Stimulated activated CD4-positive, alpha-beta T cell treated with anti-CD3 and anti-CD28 coated beads, Interleukin-4, amount 100 ng/mL, for 1 hour (primary cell): ENCODE measurements at regions not wholly inside any gene's neighbourhood (a gene's known extent, or its start where the extent isn't known, plus 50 kb on each side); places are given as distances from the start of the nearest gene placed in this dataset.
"Not testable (repeated sequence)": the region's sequence is repeated elsewhere in the genome, so short reads cannot be mapped to it uniquely, and the experiment has no call there.

Source experiments
- DNase-seq: peaks from one replicate; pipeline ENCODE4 v3.0.0-alpha.2; 2020

DNA sequence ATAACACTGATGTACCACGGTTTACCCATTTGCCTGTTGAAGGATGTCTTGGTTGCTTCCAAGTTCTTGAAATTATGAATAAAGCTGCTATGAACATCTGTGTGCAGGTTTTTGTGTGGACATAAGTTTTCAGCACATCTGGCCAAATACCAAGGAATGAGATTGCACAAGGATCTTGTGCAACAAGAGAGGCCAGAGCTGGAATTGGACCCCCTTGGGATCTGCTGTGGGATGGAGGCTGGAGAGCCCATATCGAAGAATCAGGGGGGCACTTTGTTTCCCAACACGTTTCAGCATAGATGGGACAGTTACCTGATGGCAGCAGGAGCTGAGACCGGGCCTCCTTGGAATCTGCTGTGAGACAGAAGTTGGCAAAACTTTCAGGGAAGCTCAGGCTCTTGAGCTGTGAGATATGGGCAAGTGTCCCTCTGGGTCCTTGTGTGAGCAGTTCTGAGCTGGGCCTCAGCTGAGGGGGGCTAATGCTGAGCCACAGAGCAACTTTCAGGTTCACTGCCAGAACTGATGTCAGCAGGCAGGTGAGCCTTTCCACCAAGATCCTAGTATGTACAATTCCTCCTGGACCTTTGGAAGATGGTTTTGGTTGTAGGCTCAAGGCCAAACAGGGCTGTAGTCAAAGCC is 115.2 kb upstream of the RAB18 start:
- DNase-seq: no peak

DNA sequence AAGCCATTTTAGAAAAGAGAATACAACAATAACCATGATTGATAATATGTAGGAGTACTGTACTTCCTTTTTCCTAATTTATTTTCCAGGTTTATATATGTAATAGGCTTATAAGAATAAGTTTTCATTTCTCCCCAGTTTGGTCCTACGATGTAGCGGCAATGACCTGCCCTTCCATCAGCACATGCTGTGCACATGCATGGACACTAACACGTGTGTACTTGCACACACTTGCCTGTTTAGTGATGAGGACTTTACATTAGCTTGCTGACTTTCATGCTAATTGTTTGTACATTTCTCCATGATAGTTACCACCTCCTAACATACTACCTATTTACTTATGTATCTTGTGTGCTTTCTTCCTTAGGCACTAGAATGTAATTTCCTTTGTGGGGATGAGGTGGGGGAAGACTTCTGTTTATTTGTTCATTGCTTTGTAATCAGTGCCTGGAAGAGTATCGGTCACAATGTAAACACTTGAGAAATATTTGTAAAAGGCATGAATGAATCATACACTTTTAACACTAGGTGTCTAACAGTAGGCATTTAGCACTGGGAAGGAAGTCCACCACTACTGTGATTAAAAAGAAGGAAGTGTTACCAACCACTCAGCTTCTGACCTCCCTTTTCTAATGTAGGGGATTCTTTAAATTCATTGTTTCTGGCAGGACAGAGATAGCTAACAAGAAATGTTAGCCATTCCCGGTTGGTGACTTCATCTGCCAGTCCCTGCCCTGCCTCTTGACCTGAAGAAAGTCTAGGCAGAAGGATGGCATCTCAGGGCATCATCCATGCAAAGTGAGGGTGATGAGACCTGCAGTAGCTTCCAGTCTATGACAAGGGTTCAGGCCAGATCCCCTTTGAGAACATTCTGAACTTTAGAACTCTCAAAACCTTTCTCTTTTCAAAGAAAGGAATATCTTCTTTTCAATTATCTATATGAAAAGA is 120.2 kb upstream of the RAB18 start:
- DNase-seq: no peak

DNA sequence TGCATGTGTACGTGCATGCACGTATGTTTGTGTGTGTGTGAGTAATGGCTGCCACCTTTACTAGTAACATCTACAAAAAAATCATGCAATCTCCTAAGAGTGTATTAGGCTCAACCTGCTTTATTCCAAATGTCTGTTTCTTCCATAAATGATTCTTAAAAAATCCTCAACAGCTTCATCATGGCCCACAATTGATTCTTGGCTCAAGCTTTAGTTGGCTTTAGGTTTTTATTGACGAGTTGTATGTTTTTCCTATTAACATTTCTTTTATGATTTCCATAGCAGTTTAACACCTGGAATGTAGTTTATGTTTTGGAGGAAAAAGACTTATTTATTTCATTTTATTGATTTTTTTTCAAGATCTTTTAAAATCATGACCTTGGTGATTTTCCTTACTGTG is 121.9 kb upstream of the RAB18 start:
- no peak for DNase-seq

DNA sequence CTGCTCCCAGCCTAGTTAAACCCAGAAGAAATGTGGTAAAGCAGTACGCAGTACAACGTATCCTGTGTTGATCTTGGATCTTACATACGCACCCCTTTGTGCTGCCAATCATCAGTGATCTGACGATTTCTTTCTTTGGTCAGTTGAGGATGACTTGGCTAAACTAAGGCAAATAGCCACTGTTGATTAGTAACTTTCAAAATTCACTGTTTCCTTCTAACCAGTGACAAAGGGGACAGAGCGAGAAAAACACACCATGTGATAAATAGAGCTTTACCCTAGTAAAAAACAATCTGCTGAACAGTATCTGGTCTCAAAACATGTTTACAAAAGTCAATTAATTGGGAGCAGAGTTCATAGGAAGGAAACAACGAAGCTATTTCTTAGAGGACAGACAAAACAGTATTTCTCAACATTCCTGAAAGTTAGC is 123.2 kb upstream of the RAB18 start:
- DNase-seq: no peak

DNA sequence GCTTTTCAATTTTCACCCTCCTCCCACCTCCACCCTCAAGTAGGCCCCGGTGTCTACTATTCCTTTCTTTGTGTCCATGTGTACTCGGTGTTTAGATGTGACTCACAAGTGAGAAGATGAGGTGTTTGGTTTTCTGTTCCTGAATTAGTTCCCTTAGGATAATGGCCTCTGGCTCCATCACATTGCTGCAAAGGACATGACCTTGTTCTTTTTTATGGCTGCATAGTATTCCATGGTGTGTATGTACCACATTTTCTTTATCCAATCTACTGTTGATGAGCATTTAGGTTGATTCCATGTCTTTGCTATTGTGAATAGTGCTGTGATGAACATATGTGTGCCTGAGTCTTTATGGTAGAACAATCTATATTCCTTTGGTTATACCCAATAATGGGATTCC is 125.1 kb upstream of the RAB18 start:
- not testable (repeated sequence) for DNase-seq

DNA sequence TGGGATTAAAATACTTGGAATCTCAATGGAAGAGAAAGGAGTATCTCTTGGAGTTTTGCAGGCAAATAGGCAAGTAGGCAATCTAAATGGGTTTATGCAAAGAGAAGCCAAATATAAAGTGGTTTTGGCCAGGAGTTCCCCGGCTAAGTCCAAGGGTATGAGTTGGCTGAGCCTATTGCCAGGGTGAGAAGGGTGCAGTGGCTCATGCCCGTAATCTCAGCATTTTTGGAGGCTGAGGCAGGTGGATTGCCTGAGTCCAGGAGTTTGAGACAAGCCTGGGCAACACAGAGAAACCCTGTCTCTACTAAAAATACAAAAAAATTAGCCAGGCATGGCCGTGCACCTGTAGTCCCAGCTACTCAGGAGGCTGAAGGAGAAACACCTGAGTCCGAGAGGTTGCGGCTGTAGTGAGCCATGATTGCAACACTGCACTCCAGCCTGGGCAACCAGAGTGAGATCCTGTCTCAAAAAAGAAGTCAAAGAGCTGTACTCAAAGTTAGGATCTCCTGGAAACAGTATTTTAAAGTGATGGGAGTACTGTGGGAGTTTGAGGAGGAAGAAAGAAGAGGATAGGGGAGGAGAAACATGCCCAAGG is 130.4 kb upstream of the RAB18 start:
- no peak for DNase-seq

DNA sequence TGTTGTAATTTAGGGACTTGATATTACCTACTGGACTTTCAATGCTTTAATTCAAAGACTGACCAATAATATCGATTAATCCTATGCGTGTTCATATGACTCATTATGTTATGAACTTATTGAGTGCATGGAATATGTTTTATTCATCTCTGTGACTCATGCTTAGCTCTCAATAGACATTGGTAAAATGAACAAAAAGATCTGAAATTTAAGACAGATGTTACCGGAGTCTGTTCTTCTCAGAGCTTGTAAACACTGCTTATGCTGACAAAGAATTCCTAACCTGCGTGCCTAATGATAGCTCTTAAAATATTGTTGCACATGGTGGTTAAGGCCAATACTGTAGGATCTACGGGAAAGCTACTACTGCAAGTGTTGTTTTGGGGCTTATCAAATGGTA is 131.5 kb upstream of the ACBD5 start:
- no peak for DNase-seq

DNA sequence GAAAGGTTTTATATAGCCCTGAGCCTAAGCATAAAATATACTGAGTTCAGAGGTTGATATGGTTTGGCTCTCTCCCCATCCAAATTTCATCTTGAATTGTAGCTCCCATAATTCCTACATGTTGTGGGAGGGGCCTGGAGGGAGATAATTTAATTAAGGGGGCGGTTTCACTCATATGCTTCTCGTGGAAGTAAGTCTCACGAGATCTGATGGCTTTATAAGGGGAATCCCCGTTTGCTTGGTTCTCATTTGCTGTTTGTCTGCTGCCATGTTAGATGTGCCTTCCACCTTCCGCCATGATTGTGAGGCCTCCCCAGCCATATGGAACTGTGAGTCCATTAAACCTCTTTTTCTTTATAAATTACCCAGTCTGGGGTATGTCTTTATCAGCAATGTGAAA is 130.8 kb upstream of the ACBD5 start:
- not testable (repeated sequence) for DNase-seq

DNA sequence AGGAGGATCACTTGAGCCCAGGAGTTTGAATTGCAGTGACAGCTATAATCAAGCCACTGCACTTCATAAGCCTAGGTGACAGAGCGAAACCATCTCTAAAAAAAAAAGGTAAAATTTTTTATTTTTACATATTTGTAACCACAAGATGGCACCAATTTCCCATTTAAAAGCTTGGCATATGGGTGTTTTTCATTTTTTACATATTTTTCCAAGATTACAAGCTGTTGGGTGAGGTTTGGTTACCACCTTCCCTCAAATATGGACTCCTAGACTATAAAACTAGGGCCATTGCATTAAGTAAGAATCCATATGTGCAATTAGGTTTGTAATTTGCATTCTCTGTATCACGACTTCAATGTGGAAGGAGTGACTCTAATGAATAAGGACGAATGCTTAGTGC is 129.3 kb upstream of the ACBD5 start:
- DNase-seq: no peak

DNA sequence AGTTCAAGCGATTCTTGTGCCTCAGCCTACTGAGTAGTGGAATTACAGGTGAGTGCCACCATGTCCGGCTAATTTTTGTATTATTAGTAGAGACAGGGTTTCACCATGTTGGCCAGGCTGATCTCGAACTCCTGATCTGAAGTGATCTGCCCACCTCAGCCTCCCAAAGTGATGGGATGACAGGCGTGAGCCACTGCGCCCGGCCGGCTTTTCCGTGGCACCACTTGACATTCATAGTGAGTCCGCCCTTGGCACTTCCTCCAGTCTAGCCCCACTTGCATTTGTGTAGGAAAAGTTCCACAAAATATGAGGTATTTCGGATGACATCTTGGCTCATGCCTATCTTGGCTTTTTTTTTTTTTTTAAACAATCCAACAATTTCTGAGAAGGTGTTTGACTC is 128.1 kb upstream of the ACBD5 start:
- no peak for DNase-seq

DNA sequence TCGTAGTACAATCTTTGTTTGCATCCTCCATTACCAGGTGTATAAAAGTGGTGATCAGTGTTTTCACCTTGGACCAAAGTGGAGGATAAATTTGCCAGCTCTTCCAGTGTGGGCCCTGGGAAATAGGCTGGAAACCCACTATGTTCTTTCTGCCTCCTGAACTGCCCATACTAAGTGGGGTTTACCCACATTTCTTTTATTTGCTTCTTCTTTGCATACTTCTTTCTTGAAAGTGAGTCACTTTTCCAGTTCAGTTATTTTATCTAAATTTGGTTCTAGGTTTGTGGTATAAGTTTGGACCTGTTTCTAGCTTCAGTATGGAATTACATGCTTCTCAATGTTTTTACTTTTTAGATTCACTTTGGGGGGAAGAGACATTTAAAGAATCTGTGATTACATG is 126.2 kb upstream of the ACBD5 start:
- no peak for DNase-seq

DNA sequence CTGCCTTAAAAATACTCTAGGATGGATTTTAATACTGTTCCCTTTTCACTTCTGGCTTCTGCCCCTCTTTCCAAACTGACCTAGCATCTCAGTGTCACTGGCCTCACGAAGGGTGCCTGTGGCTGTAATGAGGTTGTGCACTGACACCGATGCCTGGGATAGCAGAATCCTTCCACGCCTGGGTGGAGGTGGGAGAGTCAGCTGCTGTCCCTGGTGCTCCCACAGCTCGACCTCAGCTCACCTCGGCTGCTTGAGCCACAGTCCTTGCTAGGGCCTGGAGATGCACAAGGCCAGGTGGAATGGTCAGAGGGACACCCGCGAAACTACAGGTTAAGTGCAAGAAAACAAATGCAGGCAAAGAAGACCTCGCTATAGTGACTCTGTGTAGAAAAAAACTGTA is 123.4 kb upstream of the ACBD5 start:
- DNase-seq: no peak

DNA sequence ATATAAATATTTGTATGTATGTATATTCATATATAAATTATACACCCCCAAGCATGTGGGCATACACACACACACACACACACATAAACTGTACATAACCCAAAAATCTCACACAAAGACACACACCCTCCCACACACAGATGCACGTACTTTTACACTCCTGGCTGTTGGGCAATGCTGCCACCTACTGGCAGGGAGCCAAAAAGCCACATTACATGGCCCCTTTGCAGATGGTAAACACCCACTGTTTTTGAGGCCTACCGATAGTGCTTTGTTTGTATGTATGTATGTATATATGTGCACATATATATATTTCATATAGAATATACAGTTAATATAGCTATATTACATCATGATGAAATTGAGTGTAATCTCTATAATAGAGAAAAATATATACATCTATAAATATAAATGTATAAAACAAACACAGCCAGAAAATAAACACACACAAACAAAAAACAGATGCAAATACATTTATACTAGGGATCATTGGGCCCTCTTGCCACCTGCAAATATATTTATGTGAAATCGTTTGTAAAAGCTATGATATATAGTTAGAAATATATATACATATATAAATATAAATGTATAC is 120.1 kb upstream of the ACBD5 start:
- peak; percentile 82 for DNase-seq

DNA sequence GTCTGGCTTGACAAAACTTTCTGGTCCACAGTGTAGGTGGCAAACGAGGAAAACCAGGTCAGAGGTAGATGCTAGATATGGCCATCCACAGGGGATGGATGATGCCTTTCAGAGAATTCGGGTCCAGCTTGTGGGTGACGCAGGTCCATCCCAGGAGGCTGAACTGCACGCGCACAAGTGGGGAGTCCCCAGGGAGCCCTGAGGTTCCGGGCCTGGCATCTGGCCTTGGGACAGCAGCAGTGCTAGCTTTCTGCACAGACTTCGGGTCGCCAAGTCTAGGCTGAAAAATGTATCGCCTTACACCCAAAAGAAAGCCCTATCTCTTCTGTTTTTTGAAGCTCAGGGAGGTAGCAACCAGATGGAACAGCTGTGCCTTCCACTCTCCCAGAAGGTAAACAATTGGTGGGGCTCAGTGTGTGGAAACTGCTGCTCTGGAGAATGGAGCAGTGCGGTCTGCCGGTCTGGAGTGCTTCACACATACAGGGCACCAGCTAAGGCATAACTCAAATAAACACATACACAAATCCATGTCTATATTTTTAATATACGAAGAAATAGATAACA is 119.3 kb upstream of the ACBD5 start:
- no peak for DNase-seq

DNA sequence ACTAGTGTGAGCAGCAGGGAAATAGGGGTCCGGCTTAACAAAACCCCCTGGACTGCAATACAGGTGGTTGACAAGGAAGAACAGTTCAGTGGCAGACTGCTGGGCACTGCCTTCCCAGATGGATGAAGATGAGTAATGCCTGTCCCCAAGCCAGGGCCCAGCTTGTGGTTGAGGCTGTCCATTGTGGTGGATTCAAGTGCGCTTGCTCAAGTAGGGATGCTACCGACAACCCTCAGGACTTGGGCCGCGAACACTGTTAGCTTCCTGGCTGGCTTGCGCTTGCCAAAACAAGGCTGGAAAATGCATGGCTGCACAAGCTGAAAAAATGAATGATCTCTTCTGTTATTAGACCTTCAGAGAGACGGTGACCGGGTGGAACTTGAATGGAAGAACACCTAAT is 116.1 kb upstream of the ACBD5 start:
- no peak for DNase-seq

DNA sequence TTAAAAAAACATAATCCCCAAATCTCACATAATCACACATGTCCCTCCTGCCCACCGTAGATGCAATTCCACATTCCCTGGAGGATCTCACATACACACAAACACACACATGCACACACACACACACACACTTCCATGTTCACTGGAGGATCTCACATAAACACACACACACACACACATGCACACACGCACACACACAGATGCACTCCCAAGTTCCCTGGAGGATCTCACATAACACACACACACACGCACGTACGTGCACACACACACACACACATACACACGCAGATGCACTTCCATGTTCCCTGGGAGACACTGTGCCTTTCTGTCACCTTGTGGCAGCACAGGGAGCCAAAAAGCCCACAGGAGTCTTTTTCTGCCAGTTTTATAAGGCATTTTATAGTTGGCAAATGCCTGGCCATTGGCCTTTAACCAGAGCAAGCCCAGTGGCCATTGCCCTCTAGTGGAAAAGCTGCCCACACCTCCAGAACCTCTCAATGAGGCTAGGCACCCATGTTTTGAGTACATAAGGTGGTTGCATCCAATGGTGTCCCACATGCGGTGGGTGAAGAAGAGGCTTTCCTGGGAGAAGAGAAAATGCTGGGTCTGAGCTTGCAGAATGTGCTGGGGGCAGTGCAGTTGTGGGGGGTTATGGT is 115.4 kb upstream of the ACBD5 start:
- no peak for DNase-seq

DNA sequence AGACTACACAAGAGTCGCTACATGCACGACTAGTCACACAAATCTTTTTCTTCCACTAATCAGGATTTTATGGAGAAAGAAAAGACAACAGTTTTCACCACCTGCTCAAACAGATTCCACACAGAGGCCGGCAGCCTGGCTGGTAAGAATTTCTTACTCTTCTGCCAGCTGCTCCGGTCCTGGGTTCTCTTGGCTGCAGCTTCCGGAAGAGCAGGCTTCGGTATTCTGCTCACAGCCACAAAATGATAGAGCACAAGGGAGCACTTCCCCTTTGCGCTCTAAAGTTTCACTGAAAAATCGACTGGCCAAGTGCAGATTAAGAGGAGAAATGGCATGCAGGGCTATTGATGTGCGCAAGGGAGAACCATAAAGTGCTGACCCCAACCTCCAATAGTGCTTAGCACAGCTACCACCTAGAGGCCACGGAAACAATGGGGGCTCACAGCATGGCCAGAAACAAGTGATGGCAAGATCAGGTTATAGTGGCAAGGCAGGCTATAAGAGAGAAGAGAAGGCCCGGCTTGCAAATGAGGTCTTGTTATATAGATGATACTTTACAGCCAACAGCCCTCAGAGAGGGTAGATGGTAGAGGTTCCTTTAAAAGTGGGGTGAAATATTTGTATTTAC is 114.2 kb upstream of the ACBD5 start:
- DNase-seq: not testable (repeated sequence)

DNA sequence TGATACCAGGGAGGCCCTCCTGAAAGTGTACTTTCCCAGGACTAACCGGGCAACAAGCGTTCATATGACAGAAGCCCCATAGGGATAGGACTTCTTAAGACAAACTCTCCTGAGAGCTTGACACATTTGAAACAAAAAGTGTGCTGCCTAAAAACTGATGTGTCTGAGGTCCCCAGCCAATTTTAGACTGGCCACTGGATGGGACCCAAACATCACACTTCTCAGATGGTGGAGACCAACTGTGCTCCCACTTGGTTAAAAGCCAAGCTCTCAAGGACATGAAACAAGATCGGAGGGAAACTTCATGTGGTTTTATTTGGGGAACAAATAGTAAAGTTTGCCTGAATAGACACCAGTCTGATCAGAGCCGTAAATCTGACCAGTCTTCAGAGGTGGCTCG is 113.5 kb upstream of the ACBD5 start:
- DNase-seq: not testable (repeated sequence)

DNA sequence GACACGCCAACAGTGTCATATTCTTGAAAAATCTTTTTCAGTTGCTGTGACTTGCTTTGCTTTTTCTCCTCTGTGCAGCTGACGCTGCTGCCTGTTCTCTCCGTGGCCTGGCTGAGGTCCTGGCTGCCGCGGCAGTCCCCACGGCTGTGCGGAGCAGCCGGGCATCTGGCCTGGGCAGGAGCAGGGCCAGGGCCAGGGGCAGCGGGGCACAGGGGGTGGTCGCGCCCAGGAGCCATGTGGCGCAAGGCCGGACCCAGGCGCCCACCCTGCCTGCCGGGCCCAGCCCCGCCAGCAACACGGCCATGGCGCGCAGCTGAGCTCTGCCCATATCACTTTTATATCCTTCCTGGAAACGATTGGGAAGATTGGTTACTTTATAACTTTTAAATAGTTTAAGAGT is 109.4 kb upstream of the ACBD5 start:
- DNase-seq: no peak

DNA sequence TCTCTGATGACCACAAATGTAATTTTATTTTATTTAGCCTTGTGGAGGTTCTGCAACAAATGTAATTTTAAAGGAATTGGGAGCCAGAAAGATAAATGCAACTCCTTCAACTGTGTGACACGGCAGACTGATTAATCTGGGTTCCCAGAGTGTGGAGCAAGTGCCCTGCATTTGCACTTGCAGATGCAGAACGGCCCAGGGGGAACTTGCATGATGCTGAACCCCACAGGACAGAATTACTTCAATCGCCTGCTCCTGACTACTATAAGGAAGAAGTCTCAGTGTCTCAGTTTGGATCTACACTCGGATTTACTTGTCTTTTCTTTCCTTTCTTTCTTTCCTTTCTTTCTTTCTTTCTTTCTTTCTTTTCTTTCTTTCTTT is 107.2 kb upstream of the ACBD5 start:
- not testable (repeated sequence) for DNase-seq

DNA sequence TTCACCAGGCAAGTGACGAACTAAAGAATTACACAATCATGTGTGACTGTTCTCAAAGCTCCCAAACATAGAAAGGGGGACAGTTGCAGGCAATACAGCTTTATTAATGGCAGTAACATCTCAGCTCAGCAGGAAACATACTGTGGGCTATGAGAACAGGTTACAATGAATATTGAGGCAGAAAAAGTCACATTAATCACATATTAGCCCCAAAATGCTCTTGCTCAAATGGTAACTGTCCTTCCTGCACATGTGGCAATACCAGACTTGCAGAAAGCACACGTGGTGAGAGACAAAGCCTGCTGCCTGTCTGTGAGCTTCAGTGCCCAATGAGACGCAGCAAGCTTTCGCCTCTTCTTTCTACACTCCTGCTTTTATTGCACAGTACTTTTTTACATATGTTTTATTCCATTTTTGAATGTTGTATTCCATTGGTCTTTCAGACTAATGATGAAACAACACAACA is 104.9 kb upstream of the ACBD5 start:
- DNase-seq: no peak
